HG03565 (cell line): ENCODE measurements at regions not wholly inside any gene's neighbourhood (a gene's known extent, or its start where the extent isn't known, plus 50 kb on each side); places are given as distances from the start of the nearest gene placed in this dataset.
A peak's percentile ranks its signal among the peaks of the same experiment; 100 is the strongest.

Source experiments
- ATAC-seq: cut with Tn5 transposase; IDR thresholded peaks from one replicate; pipeline ENCODE4 v1.9.1; 2021; ENCODE audit warnings: mild to moderate bottlenecking, moderate library complexity; ENCODE audit not compliant: unreplicated experiment

GRCh38 chr4:124903995-124904722 is 191.6 kb upstream of the ANKRD50 start:
- no peak for ATAC-seq

GRCh38 chr4:124902001-124902515 is 189.5 kb upstream of the ANKRD50 start:
- ATAC-seq = no peak

- ATAC-seq = no peak
These were observed 187.5 kb upstream of the ANKRD50 start for GRCh38 chr4:124899997-124900396.

GRCh38 chr4:124890522-124890921 is 178.0 kb upstream of the ANKRD50 start:
- ATAC-seq = no peak

GRCh38 chr4:124887739-124888138 is 175.2 kb upstream of the ANKRD50 start:
- no peak for ATAC-seq

GRCh38 chr4:124884316-124884715 is 171.8 kb upstream of the ANKRD50 start:
- no peak for ATAC-seq

GRCh38 chr4:124883632-124884031 is 171.1 kb upstream of the ANKRD50 start:
- ATAC-seq = no peak

GRCh38 chr4:124879195-124879594 is 166.7 kb upstream of the ANKRD50 start:
- ATAC-seq = no peak

- ATAC-seq = no peak
These were observed 161.6 kb upstream of the ANKRD50 start for GRCh38 chr4:124874172-124874450.

- ATAC-seq = no peak
These were observed 161.0 kb upstream of the ANKRD50 start for GRCh38 chr4:124873361-124874171.

GRCh38 chr4:124872659-124873058 is 160.1 kb upstream of the ANKRD50 start:
- ATAC-seq = no peak

GRCh38 chr4:124869961-124870495 is 157.5 kb upstream of the ANKRD50 start:
- no peak for ATAC-seq

- no peak for ATAC-seq
These were observed 156.0 kb upstream of the ANKRD50 start for GRCh38 chr4:124868495-124868894.

- ATAC-seq = no peak
These were observed 155.0 kb upstream of the ANKRD50 start for GRCh38 chr4:124867536-124867935.

- no peak for ATAC-seq
These were observed 153.8 kb upstream of the ANKRD50 start for GRCh38 chr4:124866301-124866700.

GRCh38 chr4:124863040-124863545 is 150.6 kb upstream of the ANKRD50 start:
- ATAC-seq = no peak

- no peak for ATAC-seq
These were observed 149.7 kb upstream of the ANKRD50 start for GRCh38 chr4:124862261-124862660.

- ATAC-seq = no peak
These were observed 149.2 kb upstream of the ANKRD50 start for GRCh38 chr4:124861761-124862160.

GRCh38 chr4:124854968-124855367 is 142.4 kb upstream of the ANKRD50 start:
- ATAC-seq = peak; percentile 80

GRCh38 chr4:124851741-124852140 is 139.2 kb upstream of the ANKRD50 start:
- ATAC-seq = no peak

- ATAC-seq = no peak
These were observed 133.8 kb upstream of the ANKRD50 start for GRCh38 chr4:124846306-124846705.
